ENCODE measurements at regions not wholly inside any gene's neighbourhood (a gene's known extent, or its start where the extent isn't known, plus 50 kb on each side); places are given as distances from the start of the nearest gene placed in this dataset.

GRCh38 chr1:8194481-8195227 is 123.3 kb upstream of the SLC45A1 start:
- no peak for TF ChIP-seq CTCF (IDR thresholded peaks at IDR 0.05; ENCODE audit: low read length)
- TF ChIP-seq EZH2 (optimal IDR thresholded peaks at IDR 0.05; ENCODE audit: low read depth, low read length), result no peak
- no peak for TF ChIP-seq EZH2phosphoT487 (IDR thresholded peaks at IDR 0.05; ENCODE audit: low read length)
